ENCODE measurements at regions not wholly inside any gene's neighbourhood (a gene's known extent, or its start where the extent isn't known, plus 50 kb on each side); places are given as distances from the start of the nearest gene placed in this dataset.

GRCh38 chr10:118483496-118483895 is 112.0 kb downstream of the PRLHR start:
- no peak for DNase-seq (ENCODE audit: low read depth)
- peak; percentile 17 for TF ChIP-seq CTCF (IDR thresholded peaks at IDR 0.05; ENCODE audit: low read depth, low read length, missing control alignments)
- no peak overlapping the region for H3K4me3 ChIP-seq (ENCODE audit: low read depth, low read length)

GRCh38 chr10:118482393-118483331 is 112.8 kb downstream of the PRLHR start:
- no peak for TF ChIP-seq CTCF (IDR thresholded peaks at IDR 0.05; ENCODE audit: low read depth, low read length, missing control alignments)
- no peak overlapping the region for H3K4me3 ChIP-seq (ENCODE audit: low read depth, low read length)
- DNase-seq (ENCODE audit: low read depth): no peak

- no peak for DNase-seq (ENCODE audit: low read depth)
- no peak for TF ChIP-seq CTCF (IDR thresholded peaks at IDR 0.05; ENCODE audit: low read depth, low read length, missing control alignments)
- H3K4me3 ChIP-seq (ENCODE audit: low read depth, low read length): no peak overlapping the region
Observed at GRCh38 chr10:118481871-118482270, 113.6 kb downstream of the PRLHR start.

DNA sequence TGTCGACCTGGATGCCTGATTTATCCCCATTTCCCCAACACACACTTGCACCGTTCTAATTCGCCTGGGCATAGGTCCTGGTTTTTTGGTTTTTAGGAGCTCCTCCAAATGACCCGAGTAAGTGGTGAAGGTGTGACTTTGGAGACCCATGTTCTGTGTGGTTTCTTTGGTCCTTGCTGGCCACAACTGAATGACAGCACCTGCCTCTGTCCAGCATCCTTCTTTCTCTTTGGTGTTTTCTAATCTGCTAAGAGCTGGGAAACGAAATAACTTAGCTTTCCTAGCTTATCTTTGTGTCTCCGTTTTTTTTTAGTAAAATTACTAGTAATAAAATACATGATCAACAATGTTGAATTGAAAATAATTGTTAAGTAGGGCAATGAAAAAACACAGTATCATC is 120.2 kb downstream of the PRLHR start:
- no peak for TF ChIP-seq CTCF (IDR thresholded peaks at IDR 0.05; ENCODE audit: low read depth, low read length, missing control alignments)
- DNase-seq (ENCODE audit: low read depth): no peak
- no peak overlapping the region for H3K4me3 ChIP-seq (ENCODE audit: low read depth, low read length)

DNA sequence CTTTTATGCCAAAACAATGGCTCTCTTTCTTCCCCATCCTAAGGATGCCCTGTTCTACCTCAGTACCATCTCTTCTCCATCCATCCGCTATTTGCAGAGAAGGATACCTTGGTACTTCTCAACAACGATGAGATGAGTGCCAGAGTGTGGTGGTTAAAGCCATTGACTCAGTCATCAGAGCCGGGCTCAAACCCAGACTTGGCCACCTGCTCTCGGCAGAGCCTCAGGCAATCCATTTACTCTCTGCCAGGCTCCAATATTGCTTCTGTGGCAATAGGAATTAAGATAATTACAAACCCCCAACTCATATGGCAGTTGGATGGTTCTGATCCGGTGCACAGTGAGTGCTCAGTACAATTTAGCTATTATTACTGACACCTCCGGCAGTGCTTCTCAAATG is 121.3 kb downstream of the PRLHR start:
- H3K4me3 ChIP-seq (ENCODE audit: low read depth, low read length): no peak overlapping the region

DNA sequence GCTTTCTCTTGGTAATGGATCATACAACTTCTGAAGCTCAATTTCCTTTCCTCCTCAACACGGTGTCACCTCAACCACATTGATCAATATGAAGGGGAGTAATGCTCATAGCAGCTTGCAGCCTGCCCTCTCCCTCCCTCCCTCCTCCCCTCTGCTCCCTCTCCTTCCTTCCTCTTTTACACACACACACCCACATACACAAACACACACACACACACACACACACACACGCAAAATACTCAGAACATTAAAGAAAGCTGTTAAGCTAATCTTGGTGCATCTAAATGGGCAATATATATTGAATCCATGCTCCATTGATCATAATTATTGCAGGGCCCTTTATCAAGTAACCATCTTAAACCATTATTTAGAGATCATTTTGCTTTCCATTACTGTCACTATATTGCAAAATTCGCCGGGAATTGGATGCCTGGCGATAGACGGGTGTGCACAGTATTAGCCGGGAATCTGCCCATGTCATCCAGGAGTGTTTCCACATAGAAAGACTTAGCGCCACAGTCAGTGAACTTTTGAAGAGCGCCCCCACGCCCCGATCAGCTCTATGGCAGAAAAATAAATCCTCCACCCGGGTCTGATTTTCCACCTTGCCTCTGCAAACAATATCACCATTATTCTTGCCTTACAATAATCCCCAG is 122.0 kb downstream of the PRLHR start:
- DNase-seq (ENCODE audit: low read depth): no peak
- no peak overlapping the region for H3K4me3 ChIP-seq (ENCODE audit: low read depth, low read length)
- no peak for TF ChIP-seq CTCF (IDR thresholded peaks at IDR 0.05; ENCODE audit: low read depth, low read length, missing control alignments)

More for the DNA sequence above, 121.3 kb downstream of the PRLHR start:
- TF ChIP-seq CTCF (IDR thresholded peaks at IDR 0.05; ENCODE audit: low read depth, low read length, missing control alignments): no peak
- no peak for DNase-seq (ENCODE audit: low read depth)

Measured in GM12864 (cell line).